ENCODE measurements at regions not wholly inside any gene's neighbourhood (a gene's known extent, or its start where the extent isn't known, plus 50 kb on each side); places are given as distances from the start of the nearest gene placed in this dataset.

DNA sequence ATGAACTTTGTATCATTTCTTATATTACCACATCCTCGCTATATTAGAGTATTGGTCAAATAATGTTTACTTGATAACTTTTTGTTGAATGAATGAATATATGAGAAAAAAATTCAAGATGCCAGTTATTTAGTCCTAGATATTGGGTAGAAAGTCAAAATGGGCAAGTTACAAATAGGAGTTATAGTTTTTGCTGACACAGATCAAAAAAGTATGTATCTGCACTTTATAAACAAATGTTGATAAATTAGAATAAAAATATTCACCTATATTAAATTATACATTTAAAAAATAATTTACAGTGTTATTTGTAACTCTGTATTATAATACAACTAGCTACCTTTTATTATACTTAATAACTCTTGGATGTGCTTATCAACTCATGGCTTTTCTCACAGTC lies 57.8 kb upstream of the NDST4 start:
- intact Hi-C loops (cut with DNase I, micrococcal nuclease): no loop called here
- no peak overlapping the region for H3K4me3 Mint-ChIP-seq
- no peaks in the 10 kb centered on the region for H3K4me1 Mint-ChIP-seq (ENCODE audit: low read depth)
- no peaks in the 10 kb centered on the region for H3K27me3 Mint-ChIP-seq
- H3K4me3 ChIP-seq (ENCODE audit: low read length): no peak overlapping the region
- DNase-seq: no peak
- no peaks in the 10 kb centered on the region for H3K9me3 Mint-ChIP-seq
- H3K27me3 ChIP-seq (ENCODE audit: control insufficient read depth in 1 of 2, insufficient read depth in 2 of 2, low read length in 2 of 2): no peaks in the 10 kb centered on the region
- H3K27ac Mint-ChIP-seq: no peak overlapping the region
- TF ChIP-seq CTCF (IDR thresholded peaks at IDR 0.05): no peak
- H3K27ac ChIP-seq (ENCODE audit: low read depth in 1 of 2, low read length in 2 of 2): no peak overlapping the region
- H3K4me1 ChIP-seq (ENCODE audit: insufficient read depth, low read length): no peaks in the 10 kb centered on the region
- no peaks in the 10 kb centered on the region for H3K36me3 ChIP-seq (ENCODE audit: insufficient read depth, low read length)
- ChIA-PET CTCF (no interaction called here), POLR2A (no interaction called here)
- ATAC-seq (ENCODE audit: poor library complexity): no peak
- H3K9me3 ChIP-seq (ENCODE audit: control insufficient read depth in 1 of 2, insufficient read depth in 1 of 2, low read length in 2 of 2): no peaks in the 10 kb centered on the region
- H3K36me3 Mint-ChIP-seq (ENCODE audit: low read depth): no peaks in the 10 kb centered on the region

DNA sequence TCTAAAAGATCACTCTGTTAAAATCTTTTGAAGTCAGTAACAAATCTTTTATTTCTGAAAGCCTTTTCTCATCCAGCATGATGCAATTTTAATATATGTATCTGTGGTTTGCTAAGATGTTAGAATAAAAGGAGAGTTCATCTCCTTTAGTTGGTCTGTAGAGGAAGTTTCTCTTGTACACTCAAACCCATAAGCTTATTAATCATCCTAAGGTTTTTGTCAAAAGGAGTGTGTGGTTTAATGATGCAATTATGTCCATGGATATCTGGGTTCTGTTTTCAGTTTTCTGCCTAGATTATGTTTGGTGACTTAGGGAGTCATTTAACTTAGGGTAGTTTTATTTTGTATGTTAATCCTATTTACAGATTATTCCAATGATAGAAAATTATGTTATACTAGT lies 52.1 kb upstream of the NDST4 start:
- no peaks in the 10 kb centered on the region for H3K9me3 ChIP-seq (ENCODE audit: control insufficient read depth in 1 of 2, insufficient read depth in 1 of 2, low read length in 2 of 2)
- no peaks in the 10 kb centered on the region for H3K36me3 ChIP-seq (ENCODE audit: insufficient read depth, low read length)
- ChIA-PET CTCF (no interaction called here), POLR2A (no interaction called here)
- no peaks in the 10 kb centered on the region for H3K36me3 Mint-ChIP-seq (ENCODE audit: low read depth)
- H3K27me3 Mint-ChIP-seq: no peaks in the 10 kb centered on the region
- intact Hi-C loops (cut with DNase I, micrococcal nuclease): no loop called here
- no peaks in the 10 kb centered on the region for H3K4me1 Mint-ChIP-seq (ENCODE audit: low read depth)
- no peak overlapping the region for H3K27ac ChIP-seq (ENCODE audit: low read depth in 1 of 2, low read length in 2 of 2)
- no peaks in the 10 kb centered on the region for H3K27me3 ChIP-seq (ENCODE audit: control insufficient read depth in 1 of 2, insufficient read depth in 2 of 2, low read length in 2 of 2)
- H3K4me3 ChIP-seq (ENCODE audit: low read length): no peak overlapping the region
- no peak for ATAC-seq (ENCODE audit: poor library complexity)
- H3K9me3 Mint-ChIP-seq: no peaks in the 10 kb centered on the region
- no peak overlapping the region for H3K4me3 Mint-ChIP-seq
- H3K4me1 ChIP-seq (ENCODE audit: insufficient read depth, low read length): no peaks in the 10 kb centered on the region
- no peak for DNase-seq
- no peak for TF ChIP-seq CTCF (IDR thresholded peaks at IDR 0.05)
- H3K27ac Mint-ChIP-seq: no peak overlapping the region
